Non-pigmented ciliary epithelial cell (primary cell): ENCODE measurements at regions not wholly inside any gene's neighbourhood (a gene's known extent, or its start where the extent isn't known, plus 50 kb on each side); places are given as distances from the start of the nearest gene placed in this dataset.

Source experiments
- DNase-seq: peaks from one replicate; pipeline ENCODE4 v3.0.0-alpha.2; 2010; ENCODE audit warnings: low read depth

DNA sequence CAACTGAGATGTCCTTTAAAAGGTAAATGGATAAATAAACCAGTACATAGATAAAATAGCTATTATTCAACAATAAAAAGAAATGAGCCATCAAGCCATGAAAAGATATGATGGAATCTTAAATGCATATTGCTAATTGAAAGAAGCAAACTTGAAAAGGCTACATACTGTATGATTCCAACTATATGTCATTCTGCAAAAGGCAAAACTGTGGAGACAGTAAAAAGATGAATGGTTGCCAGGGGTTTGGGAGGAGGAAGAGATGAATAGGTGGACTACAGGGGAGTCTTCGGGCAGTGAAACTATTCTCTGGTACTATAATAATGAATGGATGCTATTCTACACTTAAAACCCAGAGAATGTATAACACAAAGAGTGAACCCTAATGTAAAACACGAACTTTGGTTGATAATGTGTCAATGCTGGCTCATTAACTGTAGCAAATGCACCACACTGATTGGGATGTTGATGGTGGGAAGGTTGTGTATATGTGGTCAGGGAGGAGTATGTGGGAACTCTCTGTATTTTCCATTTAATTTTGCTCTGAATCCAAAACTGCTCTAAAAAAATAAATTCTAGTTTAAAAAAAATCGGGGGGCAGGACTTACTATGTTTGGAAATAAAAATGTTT is 73.7 kb upstream of the MYCN start:
- no peak for DNase-seq

DNA sequence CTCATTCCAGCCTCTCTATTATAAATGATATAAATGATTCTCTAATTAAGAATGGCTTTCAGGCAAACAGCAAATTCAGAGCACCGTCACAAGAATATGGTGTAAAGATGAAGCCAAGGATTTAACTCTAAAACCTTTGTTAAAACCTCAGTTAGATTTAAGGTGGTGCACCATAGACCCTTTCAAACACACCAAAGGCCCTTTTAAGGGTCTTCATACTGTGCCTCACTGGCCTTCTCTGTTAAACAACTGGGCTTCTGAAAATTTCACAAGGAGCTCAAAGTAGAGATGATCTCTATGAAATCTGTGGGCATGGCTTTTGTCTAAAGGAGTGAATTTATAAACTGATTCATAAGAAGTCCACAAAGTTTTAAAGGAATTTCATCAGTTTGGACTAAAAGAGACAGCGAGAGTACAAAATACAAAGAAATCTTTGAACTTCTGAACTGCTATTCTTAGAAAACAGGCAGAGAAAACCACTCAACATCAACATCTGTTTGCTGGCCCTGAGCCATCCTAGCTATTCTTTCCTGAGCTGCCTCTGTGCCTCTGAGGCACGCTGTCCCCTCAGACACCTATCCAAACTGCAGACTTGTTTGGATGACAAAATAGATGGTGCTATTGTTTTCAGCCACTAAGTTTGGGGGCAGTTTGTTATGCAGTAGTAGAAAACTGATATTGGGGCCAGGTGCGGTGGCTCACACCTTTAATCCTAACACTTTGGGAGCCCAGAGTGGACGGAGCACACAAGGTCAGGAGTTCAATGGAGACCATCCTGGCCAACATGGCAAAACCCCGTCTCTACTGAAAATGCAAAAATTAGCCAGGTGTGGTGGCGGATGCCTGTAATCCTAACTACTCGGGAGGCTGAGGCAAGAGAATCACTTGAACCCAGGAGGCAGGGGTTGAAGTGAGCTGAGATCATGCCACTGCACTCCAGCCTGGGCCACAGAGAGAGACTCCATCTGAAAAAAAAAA is 72.9 kb upstream of the MYCN start:
- no peak for DNase-seq

DNA sequence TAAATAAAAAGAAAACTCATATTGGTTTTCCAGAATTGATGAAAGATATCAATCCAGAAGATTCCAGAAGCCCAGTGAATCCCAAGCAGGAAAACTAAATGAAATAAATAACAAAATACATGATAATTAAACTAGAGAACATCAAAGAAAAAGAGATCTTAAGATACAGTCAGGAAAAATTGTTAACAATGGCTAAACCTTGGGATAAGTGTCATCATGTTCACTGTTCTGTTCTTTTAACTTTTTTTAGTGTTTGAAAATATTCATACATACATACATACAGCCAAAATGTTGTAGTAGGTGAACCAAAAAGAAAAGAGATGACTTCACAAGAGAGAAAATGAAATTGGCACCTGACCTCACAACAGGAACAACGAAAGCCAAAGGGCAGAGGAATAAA is 72.2 kb upstream of the MYCN start:
- no peak for DNase-seq

DNA sequence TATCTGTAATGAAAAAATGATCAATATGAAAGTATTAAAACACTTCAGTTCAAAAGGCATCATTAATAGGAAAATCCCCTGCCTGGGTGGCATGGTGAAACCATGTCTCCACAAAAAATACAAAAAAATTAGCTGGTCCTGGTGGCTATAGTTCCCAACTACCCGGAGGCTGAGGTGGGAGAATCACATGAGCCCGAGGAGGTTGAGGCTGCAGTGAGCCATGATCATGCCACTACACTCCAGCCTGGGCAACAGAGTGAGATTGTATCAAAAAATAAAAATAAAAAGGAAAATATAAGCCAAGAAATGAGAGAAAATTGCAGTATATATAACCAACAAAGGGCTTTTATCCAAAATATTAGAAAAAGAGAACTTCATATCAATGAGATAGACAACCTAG is 71.6 kb upstream of the MYCN start:
- DNase-seq: no peak

DNA sequence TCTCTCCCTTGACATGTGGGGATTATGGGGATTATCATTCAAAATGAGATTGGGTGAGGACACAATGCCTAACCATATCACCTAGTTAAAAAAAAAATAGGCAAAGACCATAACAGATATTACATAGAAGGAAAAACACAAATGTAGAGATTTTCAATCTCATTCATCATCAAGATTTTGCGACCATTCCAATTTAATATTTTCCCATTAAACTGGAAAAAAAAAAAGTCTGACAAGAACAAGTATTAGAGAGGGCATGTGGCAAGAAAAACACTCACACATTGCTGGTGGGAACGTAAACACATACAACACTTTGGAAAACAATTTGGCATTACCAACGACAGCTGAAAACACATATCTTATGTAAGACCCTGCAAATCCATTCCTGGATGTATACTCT is 71.0 kb upstream of the MYCN start:
- DNase-seq: no peak

DNA sequence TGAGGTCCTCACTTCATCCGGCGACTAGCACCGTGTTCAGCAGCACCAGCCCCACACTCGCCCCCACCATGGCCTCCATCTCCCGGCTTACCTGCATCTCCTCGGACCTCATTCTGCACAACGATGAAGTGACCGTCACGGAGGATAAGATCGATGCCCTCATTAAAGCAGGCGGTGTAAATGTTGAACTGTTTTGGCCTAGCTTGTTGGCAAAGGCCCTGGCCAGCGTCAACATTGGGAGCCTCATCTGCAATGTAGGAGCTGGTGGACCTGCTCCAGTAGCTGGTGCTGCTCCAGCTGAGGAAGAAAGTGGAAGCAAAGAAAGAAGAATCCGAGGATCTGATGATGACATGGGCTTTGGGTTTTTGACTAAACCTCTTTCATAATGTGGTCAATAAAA is 70.5 kb upstream of the MYCN start:
- no peak for DNase-seq

DNA sequence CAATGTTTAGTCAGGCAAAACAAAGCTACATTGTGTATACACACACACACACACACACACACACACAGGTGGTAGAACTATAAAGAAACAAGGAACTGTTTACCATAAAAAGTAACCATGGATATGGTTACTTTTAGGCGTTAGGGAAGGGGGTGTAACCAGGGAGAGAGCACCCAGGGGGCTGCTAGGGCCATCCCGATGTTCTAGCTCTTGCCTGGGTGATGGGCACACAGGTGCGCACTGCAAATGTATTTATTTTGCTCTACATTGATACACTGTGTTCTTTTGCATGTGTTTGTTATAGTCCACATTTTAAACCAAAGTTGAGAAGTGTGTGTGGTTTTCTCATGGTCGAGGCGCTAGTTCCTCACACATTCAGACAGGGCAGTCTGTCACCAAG is 69.8 kb upstream of the MYCN start:
- no peak for DNase-seq

DNA sequence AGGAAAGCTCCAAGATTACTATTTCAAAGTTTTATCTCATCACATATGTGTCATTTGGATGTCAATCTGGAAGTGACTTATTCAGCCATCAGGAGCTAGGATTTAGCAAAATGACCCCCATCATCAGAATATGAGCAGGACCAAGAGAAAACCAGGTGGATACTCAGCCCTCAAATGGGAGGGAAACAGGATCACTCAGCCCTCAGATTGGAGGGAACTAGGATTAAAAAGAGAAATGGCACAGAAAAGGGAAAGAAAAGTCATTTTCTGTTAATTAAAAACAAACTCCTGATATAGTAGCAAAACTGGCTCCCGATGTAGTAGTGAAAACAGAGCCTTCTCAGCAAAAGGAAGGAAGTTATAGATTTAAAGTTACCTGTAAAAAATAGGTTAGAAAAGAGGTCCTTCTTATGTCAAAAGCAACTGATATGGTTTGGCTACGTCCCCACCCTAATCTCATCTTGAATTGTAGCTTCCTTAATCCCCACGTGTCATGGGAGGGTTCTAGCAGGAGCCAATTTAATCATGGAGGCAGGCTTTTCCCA is 69.0 kb upstream of the MYCN start:
- no peak for DNase-seq

DNA sequence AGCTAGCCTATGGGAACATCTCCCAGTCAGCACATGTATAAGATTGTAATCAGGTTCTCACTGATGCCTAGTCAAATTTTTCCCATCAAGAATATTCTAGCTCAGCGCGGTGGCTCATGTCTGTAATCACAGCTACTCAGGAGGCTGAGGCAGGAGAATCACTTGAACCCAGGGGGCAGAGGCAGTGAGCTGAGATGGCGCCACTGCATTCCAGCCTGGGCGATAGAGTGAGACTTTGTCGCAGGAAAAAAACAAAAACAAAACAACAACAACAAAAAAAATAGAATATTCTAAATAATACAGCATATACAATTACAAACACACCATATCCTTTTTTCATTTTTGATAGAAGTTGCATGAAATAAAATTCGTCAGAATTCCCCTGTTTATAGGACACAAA is 67.5 kb upstream of the MYCN start:
- no peak for DNase-seq

DNA sequence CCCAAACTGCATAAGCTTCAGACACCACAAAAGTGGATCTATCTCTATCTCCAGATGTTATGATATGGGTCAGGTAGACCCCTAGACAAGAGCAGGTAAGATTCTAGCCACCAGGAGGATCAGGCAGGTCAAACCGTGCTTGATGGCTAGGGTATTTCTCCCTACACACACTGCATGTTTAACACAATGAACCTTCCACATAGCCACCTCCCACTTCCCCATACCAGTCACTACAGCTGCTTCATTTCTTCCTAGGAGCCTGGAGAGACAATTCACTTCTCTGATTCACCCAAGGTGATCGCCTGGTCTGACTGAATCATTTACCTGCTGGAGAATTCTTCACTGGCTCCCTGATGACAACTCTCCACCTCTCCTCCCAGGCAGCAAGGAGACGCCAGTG is 66.0 kb upstream of the MYCN start:
- DNase-seq: no peak

DNA sequence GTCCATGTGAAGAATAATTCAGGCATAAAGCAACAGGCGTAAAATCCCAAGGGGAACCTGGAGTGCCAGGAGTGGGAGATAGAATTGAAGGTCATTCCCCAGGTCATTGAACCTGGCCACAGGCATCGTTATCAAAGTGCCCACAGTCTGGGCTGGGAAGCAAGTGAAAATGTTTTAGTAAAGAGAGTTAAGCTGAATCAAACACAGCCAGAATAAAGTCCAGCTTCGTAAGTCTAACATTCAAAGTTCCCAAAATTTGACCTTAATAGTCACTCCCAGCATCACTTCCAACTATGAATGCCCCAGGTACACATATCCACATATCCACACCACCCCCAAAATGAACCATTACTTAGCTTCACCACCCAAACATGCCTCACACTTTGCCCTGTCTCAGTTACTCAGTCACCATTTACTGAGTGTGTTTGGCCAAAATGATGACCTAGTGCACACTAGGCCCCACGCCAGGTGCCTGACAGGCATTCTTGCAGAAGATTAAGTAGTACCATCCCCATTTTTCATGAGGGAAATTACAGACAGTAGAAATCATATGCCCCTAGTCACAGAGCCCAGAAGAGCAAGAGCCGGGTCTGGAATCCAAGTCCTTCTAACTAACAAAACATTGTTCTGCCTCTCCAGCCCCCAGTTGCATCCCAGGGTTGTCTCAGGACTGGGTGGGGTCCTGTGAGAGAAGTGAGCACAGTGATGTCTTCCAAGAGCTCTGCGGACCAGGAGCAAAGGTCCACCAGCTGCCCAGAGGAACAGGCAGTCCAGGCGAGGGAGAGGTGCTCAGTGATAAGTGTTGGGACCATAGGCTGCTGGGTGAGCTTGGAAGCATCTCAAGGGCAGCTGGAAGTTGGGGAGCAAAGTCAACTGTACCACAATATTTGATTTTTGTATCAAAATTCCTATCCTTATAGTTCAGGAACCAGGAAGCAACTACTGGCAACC is 65.2 kb upstream of the MYCN start:
- DNase-seq: no peak

DNA sequence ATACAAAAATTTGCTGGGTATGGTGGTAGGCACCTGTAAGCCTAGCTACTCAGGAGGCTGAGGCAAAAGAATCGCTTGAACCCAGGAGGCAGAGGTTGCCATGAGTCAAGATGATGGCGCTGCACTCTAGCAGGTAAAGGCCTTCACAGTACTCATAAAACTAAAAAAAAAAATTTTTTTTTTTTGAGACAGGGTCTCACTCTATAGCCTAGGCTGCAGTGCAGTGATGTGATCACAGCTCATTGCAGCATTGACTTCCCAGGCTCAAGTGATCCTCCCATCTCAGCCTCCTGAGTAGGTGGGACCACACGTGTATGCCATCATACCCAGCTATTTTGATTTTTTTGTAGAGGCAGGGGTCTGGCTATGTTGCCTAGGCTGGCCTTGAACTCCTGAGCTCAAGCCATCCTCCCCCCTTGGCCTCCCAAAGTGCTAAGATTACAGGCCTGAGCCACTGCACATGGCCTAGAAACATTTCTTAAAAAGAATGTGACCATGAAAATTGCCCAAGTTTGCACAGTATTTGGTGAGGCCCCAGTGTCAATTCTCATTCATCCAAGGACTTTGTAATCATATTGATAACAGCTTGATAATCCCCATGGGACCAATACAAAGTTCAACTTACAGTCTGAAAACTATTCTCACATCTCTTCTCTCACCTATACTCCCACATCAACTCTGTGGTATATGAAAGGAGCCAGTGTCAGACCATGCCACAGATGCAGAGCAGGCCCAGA is 64.2 kb upstream of the MYCN start:
- no peak for DNase-seq

DNA sequence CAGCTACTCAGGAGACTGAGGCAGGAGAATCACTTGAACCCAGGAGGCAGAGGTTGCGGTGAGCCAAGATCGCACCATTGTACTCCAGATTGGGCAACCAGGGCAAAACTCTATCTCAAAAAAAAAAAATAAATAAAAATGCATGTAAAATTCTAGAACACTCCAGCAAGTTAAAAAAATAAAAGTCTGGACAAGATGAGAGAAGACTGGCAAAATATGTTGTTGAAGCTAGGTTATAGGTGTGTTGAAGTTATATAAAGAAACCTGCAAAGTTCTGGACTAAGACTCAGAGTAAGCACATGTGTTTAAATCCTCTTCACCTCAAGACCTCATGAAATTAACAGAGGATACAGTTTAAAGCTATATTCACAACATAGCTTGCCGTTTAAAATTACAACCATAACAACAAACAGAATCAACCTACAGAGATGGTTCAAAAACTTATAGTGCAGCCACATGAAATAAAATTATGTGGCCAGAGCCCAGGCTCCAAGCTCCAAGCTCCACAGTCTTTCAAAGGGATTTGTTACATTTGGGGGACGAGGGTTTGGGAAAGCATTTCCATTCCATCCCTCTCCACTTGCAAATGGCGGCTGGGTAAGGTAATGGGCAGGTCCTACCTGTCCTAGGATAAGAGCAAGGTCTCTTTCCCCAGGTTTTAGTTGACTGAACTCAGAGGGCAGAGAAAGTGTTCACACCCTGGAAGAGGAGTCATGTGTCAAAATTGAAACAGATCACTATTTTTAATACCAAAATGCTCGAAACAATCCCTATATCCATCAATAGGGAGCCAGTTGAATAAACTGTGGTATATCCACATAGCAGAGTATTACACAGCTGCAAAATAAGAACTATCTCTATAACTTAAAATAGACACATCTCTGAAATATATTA is 59.9 kb upstream of the MYCN start:
- DNase-seq: no peak

DNA sequence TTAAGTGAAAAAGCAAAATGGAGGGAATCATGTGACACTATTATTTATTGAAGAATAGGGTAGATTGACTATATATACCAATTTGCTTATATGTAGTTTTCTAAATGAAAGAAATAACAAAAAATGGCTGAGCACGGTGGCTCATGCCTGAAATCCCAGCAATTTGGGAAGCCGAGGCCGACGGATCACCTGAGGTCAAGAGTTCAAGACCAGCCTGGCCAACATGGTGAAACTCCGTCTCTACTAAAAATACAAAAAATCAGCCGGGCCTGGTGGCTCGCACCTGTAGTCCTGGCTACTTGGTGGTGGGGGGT is 59.3 kb upstream of the MYCN start:
- no peak for DNase-seq

DNA sequence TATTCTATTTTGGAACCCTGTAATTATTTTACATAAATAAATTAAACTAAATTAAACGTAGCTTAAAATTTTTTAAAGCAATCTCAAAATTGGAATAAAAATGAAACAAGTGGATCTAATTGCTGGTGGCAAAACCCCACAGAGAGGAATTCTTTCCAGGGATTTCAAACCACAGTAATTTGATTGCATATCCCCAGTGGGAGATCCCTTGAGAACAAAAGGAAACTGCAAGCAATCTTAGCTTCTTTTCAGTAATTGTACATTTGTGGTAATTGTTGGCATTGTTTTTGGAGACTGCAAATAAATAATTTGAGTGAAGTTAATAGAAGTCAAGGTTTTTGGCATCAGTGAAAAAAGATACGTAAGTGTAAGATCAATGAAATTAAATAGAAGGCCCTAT is 58.7 kb upstream of the MYCN start:
- DNase-seq: no peak

DNA sequence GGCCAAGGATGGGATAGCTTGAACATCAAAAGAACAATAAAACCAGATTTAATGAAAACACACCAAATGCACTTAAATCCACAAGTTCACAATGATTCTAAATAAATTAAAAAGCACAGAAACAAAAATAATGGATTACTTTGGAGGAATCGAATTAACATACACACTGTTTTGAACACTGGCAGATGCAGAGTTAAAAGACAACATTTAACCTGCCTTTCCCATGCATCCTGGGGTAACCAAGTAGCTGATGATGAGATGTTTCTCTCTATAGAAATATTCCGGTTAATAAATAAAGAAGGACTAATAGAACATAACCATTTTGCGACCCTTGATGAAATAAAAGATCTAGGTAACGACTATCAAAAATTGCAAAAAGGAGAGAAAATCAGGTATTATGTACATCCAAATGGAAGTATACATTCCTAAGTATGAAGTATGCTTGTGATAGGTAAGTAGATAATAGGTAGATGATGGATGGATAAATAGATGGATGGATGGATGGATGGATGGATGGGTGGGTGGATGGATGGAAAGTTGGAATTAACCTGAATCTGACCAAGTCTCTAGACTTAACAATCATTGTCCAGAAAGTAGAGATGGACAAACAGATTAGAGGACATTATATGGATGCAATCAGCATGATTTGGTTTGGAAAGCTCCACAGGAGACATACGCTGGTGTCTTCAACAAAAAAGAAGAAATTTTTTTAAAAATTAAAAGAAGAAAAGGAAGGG is 57.4 kb upstream of the MYCN start:
- DNase-seq: no peak

DNA sequence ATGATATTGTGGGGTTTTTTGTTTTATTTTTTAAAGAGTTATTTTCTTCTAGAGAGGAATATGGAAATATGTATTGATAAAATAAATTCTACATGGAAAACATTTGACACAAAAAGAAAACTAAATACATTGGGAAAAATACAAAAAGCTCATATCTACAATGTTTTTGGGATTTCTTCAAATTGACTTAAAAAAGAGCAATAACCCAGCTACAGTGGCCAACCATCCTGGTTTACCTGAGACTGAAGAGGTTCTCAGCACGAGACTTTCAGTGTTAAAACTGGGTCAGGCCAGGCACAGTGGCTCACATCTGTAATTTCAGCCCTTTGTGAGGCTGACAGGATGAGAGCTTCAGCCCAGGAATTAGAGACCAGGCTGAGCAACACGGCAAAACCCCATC is 56.7 kb upstream of the MYCN start:
- DNase-seq: no peak

DNA sequence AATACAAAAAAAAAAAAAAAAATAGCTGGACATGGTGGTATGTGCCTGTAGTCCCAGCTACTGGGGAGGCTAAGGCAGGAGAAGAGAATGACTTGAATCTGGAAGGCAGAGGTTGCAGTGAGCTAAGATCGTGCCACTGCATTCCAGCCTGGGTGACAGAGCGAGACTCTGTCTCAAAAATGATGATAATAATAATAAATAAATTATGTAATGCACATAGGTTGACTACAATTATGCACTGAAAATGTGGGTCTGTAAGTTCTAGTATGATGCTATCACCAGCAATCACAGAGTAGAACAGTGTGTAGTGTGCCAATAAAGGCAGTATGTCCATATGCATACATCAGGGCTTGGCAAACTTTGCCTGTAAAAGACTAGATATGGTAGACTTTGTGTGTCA is 55.6 kb upstream of the MYCN start:
- no peak for DNase-seq

DNA sequence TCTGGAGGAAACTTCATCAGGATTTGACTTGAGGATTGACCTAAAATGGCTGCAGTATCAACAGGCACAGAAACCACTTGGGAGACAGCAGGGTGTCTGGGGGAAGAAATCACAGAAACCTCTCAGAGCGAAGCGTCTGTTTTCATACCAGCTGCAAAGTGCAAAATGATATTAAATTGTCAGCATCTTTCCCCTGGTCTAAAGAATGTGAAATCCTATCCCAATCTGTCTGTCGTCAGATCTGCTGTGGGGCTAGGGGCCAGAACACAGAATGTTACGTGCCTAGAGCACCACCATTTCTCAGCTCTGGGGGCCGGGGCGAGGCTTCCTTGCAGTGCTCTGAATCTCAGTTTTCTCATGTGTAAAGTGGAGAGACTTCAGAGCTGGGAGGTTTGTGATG is 54.1 kb upstream of the MYCN start:
- DNase-seq: no peak
